Stimulated activated CD8-positive, alpha-beta memory T cell treated with anti-CD3 and anti-CD28 coated beads, Interleukin-4, amount 100 ng/mL, for 24 hours (primary cell): ENCODE measurements at regions not wholly inside any gene's neighbourhood (a gene's known extent, or its start where the extent isn't known, plus 50 kb on each side); places are given as distances from the start of the nearest gene placed in this dataset.
"Not testable (repeated sequence)": the region's sequence is repeated elsewhere in the genome, so short reads cannot be mapped to it uniquely, and the experiment has no call there.

Experiments
- DNase-seq: peaks from one replicate; pipeline ENCODE4 v3.0.0-alpha.2; 2020; ENCODE audit warnings: low read depth

DNA sequence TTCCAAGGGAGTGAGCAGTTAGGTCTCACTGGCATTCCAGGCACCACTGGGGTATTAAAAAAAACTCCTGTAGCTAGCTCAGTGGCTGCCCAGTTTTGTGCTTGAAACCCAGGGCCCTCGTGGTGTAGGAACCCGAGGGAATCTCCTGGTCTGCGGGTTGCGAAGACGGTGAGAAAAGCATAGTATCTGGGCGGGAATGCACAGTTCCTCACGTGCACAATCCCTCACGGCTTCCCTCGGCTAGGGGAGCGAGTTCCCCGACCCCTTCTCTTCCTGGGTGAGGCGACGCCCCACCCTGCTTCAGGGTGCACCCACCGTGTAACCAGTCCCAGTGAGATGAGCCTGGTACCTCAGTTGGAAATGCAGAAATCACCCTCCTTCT is 50.5 kb upstream of the PGBD5 start:
- DNase-seq, result no peak

GRCh38 chr1:230475856-230476621 is 49.9 kb upstream of the PGBD5 start:
- DNase-seq, result not testable (repeated sequence)
